ENCODE measurements at regions not wholly inside any gene's neighbourhood (a gene's known extent, or its start where the extent isn't known, plus 50 kb on each side); places are given as distances from the start of the nearest gene placed in this dataset.

DNA sequence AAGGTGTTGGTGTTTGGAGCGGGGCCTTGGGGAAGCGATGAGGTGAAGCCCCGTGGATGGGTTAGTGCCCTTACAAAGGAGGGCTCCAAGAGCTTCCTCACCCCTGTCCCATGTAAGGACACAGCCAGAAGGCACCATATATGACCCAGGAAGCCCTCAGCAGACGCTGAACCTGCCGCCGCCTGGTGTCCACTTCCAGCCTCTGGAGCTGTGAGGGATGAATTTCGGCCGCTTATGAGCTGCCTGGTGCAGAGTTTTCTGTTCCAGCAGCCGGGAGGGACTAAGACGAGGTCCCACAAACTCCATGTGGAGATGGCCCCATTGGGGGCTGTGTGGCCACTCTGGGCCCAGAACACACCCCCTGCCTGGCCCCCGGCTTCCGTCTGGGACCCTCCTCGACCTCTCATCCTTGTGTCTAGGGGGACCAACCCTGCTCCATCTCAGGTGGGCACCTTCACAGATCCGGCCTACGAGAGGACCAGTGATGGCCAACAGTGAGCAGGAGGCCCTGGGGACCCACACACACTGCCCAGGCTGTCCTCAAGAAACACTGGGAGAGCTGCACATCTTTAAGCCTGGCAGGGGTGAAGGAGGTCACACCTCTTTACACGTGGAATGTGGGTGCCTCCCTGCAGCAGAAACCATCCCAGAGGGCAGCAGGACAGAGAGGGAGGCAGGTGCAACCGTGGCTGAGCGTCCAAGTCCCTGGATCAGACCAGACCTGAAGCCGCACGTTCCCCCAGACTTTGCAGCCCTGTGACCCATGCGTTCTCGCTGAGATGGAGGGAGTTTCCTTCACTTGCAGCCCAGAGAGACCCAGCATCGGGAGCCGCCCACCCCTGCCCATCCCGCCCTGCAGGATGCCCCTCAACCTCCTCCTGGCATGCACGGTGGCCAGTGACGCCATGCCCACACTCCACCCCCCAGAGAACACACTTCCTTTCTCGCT lies 96.1 kb downstream of the PDGFA start:
- no peak for DNase-seq (ENCODE audit: low read depth in 2 of 2)

DNA sequence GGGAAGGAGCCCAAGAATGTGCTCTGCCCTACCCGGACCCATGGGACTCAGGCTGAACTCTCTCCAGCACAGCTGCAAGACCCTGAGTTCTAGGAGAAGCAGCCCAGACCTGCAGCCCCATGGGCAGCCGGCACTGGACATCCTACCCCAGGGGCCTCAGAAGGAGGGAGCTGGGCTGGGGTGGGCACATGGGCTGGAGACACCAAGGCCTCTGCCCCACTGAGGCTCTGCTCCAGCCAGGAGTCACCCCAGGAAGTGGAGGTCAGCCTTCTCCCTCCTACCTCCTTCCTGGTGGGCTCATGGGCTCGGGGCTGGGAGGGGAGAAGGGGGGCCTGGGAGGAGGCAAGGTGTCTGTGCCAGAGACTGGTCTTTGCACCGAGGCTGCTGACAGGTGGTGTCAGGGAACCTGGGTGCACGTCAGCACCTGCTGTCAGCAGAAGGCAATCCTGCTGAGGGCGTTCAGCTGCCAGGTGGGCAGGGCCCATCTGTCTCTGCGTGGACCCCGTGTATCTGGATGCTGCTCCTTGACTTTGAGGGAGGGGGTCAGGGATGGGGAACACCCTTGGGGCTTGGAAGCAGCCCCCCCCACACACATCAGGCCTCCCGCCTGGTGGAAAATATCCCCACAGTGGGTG lies 95.2 kb downstream of the PDGFA start:
- no peak for DNase-seq (ENCODE audit: low read depth in 2 of 2)

DNA sequence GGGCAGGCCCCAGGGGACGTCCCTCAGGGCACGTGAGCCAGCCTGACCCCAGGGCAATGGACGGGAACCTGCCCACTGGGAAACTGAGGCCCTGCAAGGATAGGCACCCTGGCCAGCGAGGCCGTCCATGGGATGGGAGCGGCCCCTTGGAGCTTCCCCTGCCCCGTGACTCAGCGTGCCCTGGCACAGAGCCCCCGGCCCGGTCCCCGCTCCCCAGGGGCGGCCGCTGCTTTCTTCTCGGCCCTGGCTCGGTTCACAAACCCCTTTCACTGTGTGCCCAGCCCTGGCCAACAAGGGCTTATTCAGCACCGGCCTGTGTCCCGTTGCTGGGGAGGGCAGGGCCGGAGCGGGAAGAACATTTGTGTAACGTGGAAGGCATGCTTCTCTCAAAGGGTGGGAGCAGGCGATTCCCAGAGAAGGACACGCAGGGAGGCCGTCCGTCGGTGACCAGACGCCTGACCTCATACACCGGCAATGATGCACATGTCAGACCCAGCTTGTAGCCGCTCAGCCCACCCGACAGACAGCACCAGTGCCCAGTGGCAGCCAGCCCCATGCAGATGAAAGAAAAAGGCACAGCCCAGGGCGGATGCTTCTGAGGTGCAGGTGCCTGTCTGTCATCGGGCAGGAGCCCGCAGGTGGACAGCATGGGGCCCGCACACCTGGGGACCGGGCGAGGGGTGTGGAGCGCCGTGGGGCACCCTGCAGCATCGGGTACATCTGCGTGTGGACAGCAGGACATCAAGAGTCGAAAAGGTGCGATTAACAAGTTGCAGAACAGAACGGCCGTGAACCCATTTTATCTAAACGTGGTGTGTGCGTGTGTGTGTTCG lies 94.5 kb downstream of the PDGFA start:
- no peak for DNase-seq (ENCODE audit: low read depth in 2 of 2)

GRCh38 chr7:425794-426188 lies 93.9 kb downstream of the PDGFA start:
- DNase-seq (ENCODE audit: low read depth in 2 of 2) = no peak

GRCh38 chr7:426510-426909 lies 93.1 kb downstream of the PDGFA start:
- no peak for DNase-seq (ENCODE audit: low read depth in 2 of 2)

- DNase-seq (ENCODE audit: low read depth in 2 of 2) = no peak
Measured at GRCh38 chr7:427506-428103, 92.0 kb downstream of the PDGFA start.

DNA sequence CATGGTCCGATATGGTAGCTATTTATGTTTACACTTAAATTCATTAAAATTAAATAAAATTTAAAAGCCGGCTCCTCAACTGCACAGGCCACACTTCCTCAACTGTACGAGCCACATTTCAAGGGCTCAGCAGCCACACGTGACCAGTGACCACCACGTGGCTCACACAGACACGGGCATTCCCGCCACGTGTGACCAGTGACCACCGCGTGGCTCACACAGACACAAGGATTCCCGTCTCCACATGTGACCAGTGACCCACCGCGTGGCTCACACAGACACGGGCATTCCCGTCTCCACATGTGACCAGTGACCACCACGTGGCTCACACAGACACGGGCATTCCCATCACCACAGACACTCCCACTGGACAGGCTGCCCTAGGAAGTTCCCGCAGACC lies 91.3 kb downstream of the PDGFA start:
- DNase-seq (ENCODE audit: low read depth in 2 of 2) = no peak

DNA sequence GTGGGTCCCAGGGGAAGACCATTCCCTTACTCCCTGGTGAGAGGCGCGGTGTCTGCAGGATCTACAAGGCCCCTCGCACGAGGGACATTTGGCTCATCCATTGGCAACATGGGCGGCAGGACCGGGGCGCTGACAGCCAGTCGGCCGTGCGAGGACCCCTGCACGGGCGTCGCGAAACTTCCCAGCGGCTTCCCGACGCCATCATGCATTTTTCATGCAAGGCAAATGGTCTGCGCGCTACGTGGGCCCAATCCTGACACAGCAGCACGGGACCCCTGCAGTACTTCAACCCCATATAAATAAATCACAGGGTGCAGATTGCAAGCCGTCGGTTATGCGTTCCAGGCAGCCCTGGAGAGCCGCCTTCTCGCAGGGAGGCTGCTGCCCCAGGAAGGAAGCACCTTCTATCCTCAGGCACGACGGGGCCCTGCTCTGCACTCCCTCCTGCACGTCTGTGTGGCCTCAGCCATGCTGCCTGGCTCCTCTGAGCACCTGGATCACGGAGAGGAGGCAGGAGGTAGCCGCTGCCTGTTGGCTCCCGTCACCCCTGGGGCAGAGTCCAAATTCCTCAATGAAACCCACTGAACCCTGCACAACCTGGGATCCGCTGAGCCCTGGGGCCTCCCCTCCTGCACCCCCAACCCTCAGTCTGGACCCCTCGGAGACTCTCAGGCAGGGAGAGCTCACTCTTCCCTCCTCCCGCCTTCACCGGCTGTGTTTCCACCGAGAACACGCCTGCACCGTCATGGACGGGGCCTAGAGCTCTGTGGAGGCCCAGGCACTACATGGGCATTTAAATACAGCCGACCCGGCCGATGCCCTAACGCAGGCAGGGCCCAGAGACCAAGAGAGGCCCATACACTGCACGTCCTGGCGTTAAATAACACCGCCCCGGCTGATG lies 90.5 kb downstream of the PDGFA start:
- no peak for DNase-seq (ENCODE audit: low read depth in 2 of 2)

- DNase-seq (ENCODE audit: low read depth in 2 of 2) = no peak
Measured at GRCh38 chr7:429828-430180, 89.8 kb downstream of the PDGFA start.

DNA sequence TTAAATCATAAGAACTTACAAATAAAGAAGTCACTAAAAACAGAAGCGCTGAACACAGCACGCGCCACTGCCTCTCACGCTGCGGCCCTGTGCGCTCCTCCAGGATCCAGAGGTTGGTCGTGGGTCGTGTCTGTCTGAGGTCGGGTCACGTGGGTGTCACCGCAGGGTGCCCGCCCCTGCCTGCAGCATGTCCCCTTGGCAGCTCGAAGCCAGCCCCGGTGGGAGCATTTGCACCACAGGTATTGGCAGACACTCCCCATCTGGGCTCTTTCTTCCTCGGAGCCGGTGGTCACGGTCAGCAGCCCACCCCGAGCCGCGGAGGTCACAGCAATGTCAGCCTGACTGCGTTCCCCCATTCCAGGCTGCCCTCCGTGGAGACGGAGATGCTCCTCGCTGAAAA lies 88.6 kb downstream of the PDGFA start:
- DNase-seq (ENCODE audit: low read depth in 2 of 2) = no peak

DNA sequence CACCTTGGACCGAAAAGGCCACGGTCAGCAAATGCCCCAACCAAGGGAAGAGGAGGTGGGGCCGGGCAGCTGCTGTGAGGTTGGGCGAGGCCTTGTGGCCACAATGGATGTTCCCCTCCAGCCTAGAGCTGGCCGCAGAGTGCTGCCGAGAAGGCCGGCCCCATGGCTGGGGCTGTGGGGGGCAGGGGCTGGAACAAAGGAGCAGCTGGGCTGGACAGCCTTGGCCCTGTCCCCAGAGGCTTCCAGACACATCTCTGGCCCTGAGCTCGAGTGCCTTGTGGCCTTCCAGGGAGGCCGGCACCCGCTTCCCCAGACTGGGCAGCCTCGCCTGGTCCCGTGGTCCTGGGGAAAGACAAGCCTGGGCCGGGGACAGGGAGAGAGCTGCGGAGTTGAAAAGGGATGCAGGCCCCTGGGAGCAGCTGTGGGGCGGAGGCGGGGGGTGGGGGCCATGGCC lies 88.0 kb downstream of the PDGFA start:
- DNase-seq (ENCODE audit: low read depth in 2 of 2) = no peak

DNA sequence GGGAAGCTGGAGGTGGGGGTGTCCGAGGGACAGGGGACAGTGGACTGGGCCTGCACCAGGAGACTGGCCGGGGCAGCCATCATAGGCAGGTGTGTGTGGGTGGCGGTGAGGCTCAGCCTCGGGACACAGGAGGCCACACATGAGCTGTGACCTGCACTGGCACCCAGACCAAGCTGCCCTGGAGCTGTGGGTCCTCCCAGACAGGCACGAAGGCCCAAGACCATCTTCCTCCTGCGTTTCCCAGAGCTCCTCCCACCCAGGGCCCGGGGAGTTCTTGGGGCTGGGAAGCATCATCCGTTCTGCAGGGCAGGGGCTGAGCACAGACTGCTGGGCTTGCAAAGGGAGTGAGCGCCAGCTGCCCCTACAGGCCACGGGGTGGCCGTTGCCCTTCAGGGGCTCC lies 87.4 kb downstream of the PDGFA start:
- no peak for DNase-seq (ENCODE audit: low read depth in 2 of 2)

DNA sequence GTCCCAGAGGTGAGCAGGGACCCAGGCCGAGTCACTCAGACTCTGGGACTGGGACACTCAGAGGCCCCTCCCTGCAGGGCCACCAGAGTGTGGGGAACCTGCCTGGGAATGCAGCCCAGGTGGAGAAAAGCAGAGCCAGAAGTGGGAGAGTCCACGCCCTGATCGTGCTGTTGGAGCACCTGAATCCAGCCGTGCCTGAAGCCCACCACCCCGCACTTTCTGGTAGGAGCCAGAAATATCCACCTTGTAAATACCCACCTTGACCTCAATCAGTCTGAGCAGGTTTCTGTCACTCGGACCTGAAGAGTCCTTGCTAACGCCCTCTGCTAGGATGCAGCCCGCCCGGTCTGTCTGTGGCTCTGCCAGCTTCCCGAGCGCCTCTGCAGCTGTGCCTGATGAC lies 86.7 kb downstream of the PDGFA start:
- no peak for DNase-seq (ENCODE audit: low read depth in 2 of 2)

DNA sequence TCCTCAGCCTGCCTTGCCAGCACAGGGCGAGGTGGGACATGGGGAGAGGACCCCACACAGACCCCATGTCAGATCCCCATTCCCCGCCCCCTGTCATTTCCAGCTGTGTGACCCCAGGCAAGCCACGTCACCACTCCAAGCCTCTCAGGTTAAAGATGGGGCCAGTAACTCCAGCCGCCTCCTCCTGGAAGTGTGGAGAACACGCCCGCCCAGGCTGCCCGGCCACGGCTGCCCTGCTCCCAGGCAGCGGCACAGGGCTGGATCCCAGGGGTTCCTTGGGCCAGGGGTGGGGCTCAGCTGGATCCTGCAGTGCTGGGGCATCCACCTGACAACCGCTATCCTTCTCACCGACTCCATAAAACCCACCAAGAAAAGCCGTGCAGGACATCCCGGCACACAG lies 86.1 kb downstream of the PDGFA start:
- no peak for DNase-seq (ENCODE audit: low read depth in 2 of 2)

DNA sequence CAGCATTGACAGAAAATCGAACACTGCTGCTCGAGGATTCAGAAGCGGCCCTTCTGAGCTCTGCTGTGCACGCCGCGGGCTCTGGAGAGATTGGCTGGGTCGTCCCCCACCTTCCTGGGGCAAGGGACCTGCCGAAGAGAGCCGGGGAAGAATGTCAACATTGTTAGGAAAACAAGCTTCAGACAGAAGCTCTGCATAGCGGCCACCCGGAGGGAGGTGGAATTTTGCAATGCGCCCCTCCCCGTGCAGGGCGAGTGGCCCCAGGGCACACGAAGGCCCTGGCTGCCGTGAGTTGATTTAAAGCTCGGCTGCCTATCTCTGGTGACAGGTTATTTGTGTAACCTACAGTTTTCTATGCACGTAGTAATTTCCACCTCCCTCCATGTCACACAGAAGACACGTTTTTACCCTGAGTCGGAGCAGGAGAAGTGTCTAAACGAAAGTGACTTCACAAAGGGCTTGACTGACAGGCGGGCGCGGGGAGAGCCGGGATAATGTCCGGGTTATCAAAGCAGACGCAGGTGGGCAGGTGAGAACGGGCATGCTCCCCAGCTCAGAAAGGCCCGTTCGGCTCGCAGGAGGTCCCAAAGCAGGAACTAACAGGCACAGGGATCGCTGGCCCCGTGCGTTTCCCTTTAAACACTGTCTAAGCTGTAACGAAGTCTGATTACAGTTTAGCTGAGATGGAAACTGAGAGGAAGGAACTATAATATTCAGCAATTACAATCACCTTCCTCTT lies 84.6 kb downstream of the PDGFA start:
- no peak for DNase-seq (ENCODE audit: low read depth in 2 of 2)

GRCh38 chr7:435630-436366 lies 83.8 kb downstream of the PDGFA start:
- DNase-seq (ENCODE audit: low read depth in 2 of 2) = no peak

GRCh38 chr7:436367-437128 lies 83.1 kb downstream of the PDGFA start:
- no peak for DNase-seq (ENCODE audit: low read depth in 2 of 2)

DNA sequence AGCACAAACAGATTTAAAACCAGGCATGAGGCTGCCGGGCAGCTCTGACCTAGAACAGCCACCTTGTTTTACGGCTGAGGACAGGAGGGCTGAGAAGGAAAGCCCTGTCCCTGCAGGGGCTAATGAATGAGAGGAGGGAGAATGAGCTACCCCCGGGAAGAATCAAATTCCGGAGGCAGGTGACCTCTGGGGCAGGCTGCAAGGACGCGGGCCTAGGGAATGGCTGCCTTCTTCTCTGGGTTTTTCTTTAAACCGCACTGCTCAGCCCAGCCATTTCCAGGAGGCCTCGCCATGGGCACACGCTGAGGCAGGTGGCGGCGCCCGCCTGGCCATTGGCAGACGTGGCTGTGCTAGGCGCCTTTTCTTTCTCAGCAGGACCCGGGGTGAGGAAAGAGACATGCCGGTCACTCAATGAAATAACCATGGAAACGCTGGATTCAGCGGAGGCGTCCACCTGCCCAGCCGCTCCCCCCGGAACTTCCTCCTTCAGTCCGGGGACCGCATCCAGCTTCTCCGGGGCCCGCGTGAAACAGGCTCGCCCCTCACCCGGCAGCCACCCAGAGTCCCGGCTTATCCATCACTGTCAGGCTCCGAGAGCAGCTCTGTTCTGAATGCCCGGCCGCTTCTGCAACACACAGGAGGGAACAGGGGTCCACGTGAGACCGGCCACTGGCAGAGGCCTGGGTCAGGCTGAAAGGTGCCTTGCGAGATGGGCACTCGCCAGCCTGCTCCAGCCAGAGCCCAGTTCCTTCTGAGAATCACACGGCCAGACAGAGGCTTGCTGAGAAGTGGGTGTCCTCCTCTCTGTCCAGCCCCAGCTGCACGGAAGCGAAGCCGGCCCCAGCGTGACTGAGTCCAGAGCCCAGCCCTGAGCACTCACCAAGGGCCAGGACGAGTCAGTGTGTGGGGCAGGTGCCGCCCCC lies 82.1 kb downstream of the PDGFA start:
- DNase-seq (ENCODE audit: low read depth in 2 of 2) = no peak

Data from stimulated activated CD8-positive, alpha-beta memory T cell treated with anti-CD3 and anti-CD28 coated beads, Interleukin-2, amount 100 ng/mL, for 48 hours (primary cell).